ENCODE measurements at regions not wholly inside any gene's neighbourhood (a gene's known extent, or its start where the extent isn't known, plus 50 kb on each side); places are given as distances from the start of the nearest gene placed in this dataset.
"Not testable (repeated sequence)": the region's sequence is repeated elsewhere in the genome, so short reads cannot be mapped to it uniquely, and the experiment has no call there.

GRCh38 chr17:63224644-63225043, 221.5 kb downstream of the CYB561 start:
- no peak for TF ChIP-seq CTCF (conservative IDR thresholded peaks at IDR 0.05)
- no peak for TF ChIP-seq EZH2 (IDR thresholded peaks at IDR 0.05; ENCODE audit: low read depth)
- Histone ChIP-seq H3K27me3 (ENCODE audit: insufficient read depth, low read depth) (no peaks in the 10 kb centered on the region), H3K27ac (no peak overlapping the region), H3K9me3 (ENCODE audit: insufficient read depth, low read depth) (no peaks in the 10 kb centered on the region), H3F3A (ENCODE audit: insufficient read depth, low read depth) (peaks cover 24% of the 10 kb centered on the region), H3K4me2 (no peak overlapping the region), H3K4me3 (no peak overlapping the region), H4K20me1 (ENCODE audit: insufficient read depth) (peaks cover 54% of the 10 kb centered on the region), H3K4me1 (replicated peaks; ENCODE audit: insufficient read depth) (no peaks in the 10 kb centered on the region), H2AFZ (no peak overlapping the region), H3K36me3 (ENCODE audit: low read depth) (peaks cover 8% of the 10 kb centered on the region; the same call in 1 of the 2 replicates), H3K9me2 (ENCODE audit: insufficient read depth) (no peaks in the 10 kb centered on the region), H3K79me2 (ENCODE audit: low read depth) (peaks cover 48% of the 10 kb centered on the region)
- ChIA-PET POLR2A (ENCODE audit: unreplicated experiment) (no interaction called here), CTCF (no interaction called here)
- intact Hi-C loops (cut with micrococcal nuclease; ENCODE audit: unreplicated experiment), result no loop called here
- DNase-seq, result no peak
- BruUV-seq (replicated peaks), result no TSS peak

- H2AFZ ChIP-seq; intact Hi-C loops (cut with micrococcal nuclease; ENCODE audit: unreplicated experiment); BruUV-seq (replicated peaks); H3K4me1 ChIP-seq (replicated peaks; ENCODE audit: insufficient read depth); H3K36me3 ChIP-seq (ENCODE audit: low read depth); H3K9me2 ChIP-seq (ENCODE audit: insufficient read depth); H3K4me2 ChIP-seq; POLR2A ChIA-PET (ENCODE audit: unreplicated experiment); DNase-seq; H3K27me3 ChIP-seq (ENCODE audit: insufficient read depth, low read depth); H3K27ac ChIP-seq; H3K4me3 ChIP-seq; H3K9me3 ChIP-seq (ENCODE audit: insufficient read depth, low read depth): not testable (repeated sequence)
- Histone ChIP-seq H3K79me2 (ENCODE audit: low read depth) (peaks cover 66% of the 10 kb centered on the region), H4K20me1 (ENCODE audit: insufficient read depth) (peaks cover 63% of the 10 kb centered on the region), H3F3A (ENCODE audit: insufficient read depth, low read depth) (peaks cover 19% of the 10 kb centered on the region)
- CTCF ChIA-PET, result interaction anchor here (0.6 kb wide), 1 partner anchor 103 kb away, joined by 6 read pairs; no protein-coding TSS in a partner anchor
Observed at GRCh38 chr17:63226720-63227119, 219.4 kb downstream of the CYB561 start.

GRCh38 chr17:63231015-63231620, 215.0 kb downstream of the CYB561 start:
- H3K79me2 ChIP-seq (ENCODE audit: low read depth), result peaks cover 73% of the 10 kb centered on the region
- H3K27ac ChIP-seq; CTCF ChIA-PET; H3K9me3 ChIP-seq (ENCODE audit: insufficient read depth, low read depth); intact Hi-C loops (cut with micrococcal nuclease; ENCODE audit: unreplicated experiment); H3K27me3 ChIP-seq (ENCODE audit: insufficient read depth, low read depth); H3K4me3 ChIP-seq; H3K4me1 ChIP-seq (replicated peaks; ENCODE audit: insufficient read depth); H3F3A ChIP-seq (ENCODE audit: insufficient read depth, low read depth); DNase-seq; H3K4me2 ChIP-seq; H3K36me3 ChIP-seq (ENCODE audit: low read depth); H2AFZ ChIP-seq; BruUV-seq (replicated peaks); H3K9me2 ChIP-seq (ENCODE audit: insufficient read depth); POLR2A ChIA-PET (ENCODE audit: unreplicated experiment): not testable (repeated sequence)
- H4K20me1 ChIP-seq (ENCODE audit: insufficient read depth), result peaks cover 47% of the 10 kb centered on the region

GRCh38 chr17:63232565-63233310, 213.4 kb downstream of the CYB561 start:
- POLR2A ChIA-PET (ENCODE audit: unreplicated experiment), result no interaction called here

More at GRCh38 chr17:63232565-63233310, 213.4 kb downstream of the CYB561 start:
- CTCF ChIA-PET, result no interaction called here
- H3K27ac ChIP-seq, result no peak overlapping the region
- H3K4me2 ChIP-seq, result no peak overlapping the region
- peaks cover 41% of the 10 kb centered on the region for H4K20me1 ChIP-seq (ENCODE audit: insufficient read depth)
- H3K4me1 ChIP-seq (replicated peaks; ENCODE audit: insufficient read depth), result no peaks in the 10 kb centered on the region
- intact Hi-C loops (cut with micrococcal nuclease; ENCODE audit: unreplicated experiment), result no loop called here
- no peaks in the 10 kb centered on the region; the same call in none of the 2 replicates for H3F3A ChIP-seq (ENCODE audit: insufficient read depth, low read depth)
- no peak for TF ChIP-seq CTCF (conservative IDR thresholded peaks at IDR 0.05)
- no peak for TF ChIP-seq EZH2 (IDR thresholded peaks at IDR 0.05; ENCODE audit: low read depth)
- peaks cover 67% of the 10 kb centered on the region for H3K79me2 ChIP-seq (ENCODE audit: low read depth)
- no peaks in the 10 kb centered on the region; the same call in 1 of the 2 replicates for H3K9me3 ChIP-seq (ENCODE audit: insufficient read depth, low read depth)
- BruUV-seq (replicated peaks), result no TSS peak
- H3K27me3 ChIP-seq (ENCODE audit: insufficient read depth, low read depth), result no peaks in the 10 kb centered on the region
- H2AFZ ChIP-seq, result no peak overlapping the region
- no peak overlapping the region for H3K4me3 ChIP-seq
- H3K36me3 ChIP-seq (ENCODE audit: low read depth), result peaks cover 6% of the 10 kb centered on the region
- no peaks in the 10 kb centered on the region for H3K9me2 ChIP-seq (ENCODE audit: insufficient read depth)
- DNase-seq, result no peak
